HG02678 (cell line): ENCODE measurements at regions not wholly inside any gene's neighbourhood (a gene's known extent, or its start where the extent isn't known, plus 50 kb on each side); places are given as distances from the start of the nearest gene placed in this dataset.
"Not testable (repeated sequence)": the region's sequence is repeated elsewhere in the genome, so short reads cannot be mapped to it uniquely, and the experiment has no call there.

ENCODE experiments used
- ATAC-seq: cut with Tn5 transposase; IDR thresholded peaks from one replicate; pipeline ENCODE4 v1.9.1; 2021; ENCODE audit warnings: mild to moderate bottlenecking, moderate library complexity; ENCODE audit not compliant: unreplicated experiment

DNA sequence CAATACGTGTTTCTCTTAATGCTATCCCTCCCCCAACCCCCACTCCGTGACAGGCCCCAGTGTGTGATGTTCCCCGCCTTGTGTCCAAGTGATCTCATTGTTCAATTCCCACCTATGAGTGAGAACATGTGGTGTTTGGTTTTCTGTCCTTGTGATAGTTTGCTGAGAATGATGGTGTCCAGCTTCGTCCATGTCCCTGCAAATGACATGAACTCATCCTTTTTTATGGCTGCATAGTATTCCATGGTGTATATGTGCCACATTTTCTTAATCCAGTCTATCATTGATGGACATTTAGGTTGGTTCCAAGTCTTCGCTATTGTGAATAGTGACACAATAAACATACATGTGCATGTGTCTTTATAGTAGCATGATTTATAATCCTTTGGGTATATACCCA lies 52.5 kb downstream of the KIAA0408 start:
- not testable (repeated sequence) for ATAC-seq

DNA sequence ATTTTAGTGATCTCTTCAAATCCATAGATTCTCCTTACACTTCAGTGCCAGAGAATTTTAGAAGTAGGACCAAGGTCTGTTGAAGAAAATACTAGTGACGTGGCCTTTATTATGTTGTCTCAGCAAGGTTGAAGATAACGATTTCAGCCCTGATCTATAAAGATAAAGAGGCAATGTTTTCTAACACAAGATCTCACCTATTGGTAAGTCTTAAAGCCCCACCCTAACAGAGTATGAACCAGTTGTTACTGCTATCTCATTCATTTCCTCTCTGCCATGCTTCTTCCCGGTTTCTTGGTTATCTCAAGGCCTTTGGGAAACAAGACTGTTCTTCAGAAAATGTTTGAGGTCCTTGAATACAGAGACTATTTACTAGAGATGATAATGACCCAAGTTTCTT lies 53.1 kb downstream of the KIAA0408 start:
- no peak for ATAC-seq

DNA sequence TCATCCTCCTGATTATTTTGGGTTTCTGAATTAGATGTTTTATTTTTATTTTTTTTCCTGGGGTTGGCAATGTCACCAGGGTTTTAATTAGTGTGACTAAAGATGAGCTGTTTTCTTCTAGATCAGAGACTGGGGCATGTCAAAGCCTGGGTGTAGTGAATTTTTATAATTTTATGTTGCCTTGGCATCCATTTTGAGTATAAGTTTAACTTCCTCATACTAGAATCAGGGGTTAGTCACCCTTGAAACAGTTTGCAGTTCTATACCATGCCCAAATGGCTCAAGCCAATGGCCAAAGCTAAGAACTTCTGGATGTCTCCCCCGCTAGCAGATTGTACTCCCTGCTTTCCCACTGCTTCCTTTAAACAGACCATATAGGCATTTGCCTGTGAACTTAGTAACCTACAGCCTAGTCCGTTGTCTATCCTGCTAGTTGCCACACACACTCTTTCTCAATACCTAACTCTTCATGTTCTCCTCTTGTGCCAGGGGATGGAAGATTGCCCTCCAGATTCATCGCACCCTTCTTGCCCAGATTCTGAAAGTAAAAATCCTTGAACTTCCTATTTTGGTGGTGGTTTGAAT lies 54.5 kb downstream of the KIAA0408 start:
- no peak for ATAC-seq

DNA sequence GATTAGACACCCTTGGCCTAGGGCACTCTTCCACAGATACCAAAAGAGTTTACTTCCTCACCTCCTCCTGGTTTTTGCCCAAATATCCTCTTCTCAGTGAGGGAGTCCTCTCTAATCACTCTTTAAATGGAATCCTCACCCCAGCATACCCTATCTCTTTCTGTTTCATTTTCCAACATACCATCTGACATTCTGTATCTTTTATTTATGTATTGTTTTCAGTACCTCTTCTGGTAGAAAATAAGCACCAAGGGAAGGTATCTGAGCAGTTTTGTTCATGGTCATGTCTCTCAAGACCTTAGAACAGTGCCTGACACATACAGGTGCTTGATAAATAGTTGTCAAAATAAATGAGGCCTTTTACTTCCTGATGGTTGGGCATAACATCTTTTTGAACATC lies 55.1 kb downstream of the KIAA0408 start:
- ATAC-seq, result peak; percentile 80

DNA sequence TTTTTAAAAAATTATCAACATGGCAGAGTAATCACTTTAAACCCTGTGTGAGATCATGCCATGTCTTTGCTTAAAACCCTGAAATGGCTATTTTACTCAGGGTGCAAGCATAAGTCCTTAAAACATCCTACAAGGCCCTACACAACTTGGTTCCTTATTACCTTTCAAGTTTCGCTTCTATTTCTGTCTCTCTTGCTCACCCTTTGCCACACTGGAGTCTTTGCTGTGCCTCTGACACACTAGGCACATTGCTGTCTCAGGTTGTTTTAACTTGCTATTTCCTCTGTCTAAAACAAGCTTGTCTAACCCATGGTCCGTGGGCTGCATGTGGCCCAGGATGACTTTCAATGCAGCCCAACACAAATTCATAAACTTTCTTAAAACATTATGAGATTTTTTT lies 55.6 kb downstream of the KIAA0408 start:
- ATAC-seq, result peak; percentile 75

DNA sequence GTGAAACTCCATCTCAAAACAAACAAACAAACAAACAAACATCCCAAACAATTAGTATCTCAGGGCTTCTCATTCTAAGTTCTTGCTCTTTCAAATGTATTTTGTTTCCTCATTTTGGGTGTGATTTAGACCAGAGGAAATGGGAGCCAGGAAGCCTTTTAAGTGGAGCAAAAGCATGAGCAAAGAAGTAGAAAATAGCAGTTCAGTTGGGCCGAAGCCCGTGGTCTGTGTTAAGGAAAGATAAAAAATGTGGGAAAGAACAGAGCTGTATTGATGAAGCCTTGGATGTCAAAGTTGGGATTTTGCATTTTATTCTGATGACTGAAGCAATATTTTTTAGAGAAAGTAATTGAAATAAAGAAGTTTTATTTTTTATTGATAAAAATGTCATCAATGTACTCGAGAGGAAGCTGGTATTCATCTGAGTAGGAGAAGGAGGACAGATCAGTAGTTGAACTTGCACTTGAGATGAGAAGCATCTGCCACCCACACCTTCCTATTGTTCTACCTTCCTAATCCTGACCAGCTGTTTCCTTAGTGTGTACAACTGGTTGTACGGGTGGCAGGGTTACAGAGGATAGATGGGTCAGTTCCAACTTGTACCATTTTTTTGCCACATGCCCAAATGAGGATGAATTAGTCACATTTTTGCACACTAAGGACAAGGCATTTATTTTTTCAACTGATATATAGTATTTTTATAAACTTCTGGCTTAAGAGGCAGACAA lies 56.1 kb downstream of the KIAA0408 start:
- ATAC-seq, result no peak

DNA sequence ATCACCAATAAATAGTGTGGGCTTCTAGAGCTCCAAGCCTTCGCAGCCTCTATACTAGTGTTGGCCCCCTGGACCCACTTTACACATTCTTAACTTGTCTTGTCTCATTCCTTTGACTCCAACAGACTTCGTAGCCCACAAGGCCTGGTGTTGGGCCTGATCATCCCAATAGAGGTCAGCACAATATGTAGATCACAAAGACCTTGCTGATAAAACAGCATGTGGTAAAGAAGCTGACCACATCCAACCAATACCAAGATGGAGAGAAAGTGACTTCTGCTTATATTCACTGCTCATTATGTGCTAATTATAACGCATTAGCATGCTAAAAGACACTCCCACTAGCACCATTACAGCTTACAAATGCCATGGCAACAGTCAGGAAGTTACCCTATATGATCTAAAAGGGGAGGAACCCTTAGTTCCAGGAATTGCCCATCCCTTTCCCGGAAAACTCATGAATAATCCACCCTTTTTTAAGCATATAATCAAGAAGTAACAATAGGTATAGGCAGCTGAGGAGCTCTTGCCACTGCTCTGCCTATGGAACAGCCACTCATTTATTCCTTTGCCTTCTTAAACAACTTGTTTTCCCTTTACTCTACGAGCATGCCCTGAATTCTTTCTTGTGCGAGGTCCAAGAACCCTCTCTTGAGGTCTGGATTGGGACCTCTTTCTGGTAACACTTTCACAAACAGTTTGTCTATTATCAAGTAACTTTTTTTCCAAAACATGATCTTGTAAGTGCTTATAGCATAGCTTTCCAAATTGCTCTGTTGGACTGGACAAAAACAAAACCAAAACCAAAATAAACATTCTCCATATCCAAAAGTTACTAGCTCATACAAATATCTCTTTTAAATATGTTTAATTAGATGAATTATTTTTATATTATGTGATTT lies 54.6 kb upstream of the ECHDC1 start:
- ATAC-seq, result no peak

DNA sequence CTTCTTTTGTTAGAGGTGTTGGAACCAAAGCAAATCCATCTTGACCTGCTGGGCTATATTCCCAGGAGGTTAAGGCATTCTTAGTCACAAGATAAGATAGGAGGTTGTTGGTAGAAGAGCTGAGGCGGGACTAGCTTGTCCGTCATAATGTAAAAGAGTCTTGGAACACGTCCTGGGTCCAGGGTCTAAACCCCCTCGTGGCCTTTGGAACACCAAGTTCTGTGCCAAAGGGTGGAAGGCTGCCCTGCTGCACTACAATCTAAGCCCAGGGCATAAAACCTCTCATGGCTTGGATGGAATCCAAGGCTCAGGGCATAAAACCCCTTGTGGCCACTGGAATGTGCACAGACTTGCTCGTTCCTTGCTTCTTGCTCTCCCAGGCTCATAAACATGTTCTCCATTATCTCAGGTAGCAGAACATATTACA lies 53.8 kb upstream of the ECHDC1 start:
- ATAC-seq, result not testable (repeated sequence)
